ENCODE measurements at regions not wholly inside any gene's neighbourhood (a gene's known extent, or its start where the extent isn't known, plus 50 kb on each side); places are given as distances from the start of the nearest gene placed in this dataset.

DNA sequence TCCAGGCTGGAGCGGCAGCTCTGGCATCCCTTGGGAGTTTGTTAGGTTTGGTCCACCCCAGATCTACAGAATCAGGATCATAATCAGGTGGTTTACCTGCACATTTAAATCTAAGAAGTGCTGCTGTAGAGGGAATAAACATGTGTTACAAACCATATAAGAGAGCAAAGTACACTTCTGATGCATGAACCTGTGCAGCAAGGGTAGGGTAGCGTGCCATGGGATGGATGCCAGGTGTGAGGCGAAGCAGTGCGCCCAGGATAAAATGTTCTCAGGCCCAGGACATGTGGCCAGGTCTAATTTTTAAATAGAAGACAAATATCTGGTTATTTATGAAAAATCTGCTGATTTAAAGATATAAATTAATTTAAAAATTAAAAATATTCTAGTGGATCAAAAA, 308.8 kb upstream of the USP24 start:
- TF ChIP-seq, protein P1, sequence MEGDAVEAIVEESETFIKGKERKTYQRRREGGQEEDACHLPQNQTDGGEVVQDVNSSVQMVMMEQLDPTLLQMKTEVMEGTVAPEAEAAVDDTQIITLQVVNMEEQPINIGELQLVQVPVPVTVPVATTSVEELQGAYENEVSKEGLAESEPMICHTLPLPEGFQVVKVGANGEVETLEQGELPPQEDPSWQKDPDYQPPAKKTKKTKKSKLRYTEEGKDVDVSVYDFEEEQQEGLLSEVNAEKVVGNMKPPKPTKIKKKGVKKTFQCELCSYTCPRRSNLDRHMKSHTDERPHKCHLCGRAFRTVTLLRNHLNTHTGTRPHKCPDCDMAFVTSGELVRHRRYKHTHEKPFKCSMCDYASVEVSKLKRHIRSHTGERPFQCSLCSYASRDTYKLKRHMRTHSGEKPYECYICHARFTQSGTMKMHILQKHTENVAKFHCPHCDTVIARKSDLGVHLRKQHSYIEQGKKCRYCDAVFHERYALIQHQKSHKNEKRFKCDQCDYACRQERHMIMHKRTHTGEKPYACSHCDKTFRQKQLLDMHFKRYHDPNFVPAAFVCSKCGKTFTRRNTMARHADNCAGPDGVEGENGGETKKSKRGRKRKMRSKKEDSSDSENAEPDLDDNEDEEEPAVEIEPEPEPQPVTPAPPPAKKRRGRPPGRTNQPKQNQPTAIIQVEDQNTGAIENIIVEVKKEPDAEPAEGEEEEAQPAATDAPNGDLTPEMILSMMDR (conservative IDR thresholded peaks at IDR 0.05) = no peak
- no peak overlapping the region for H3K27ac Mint-ChIP-seq
- H2AK5ac ChIP-seq (ENCODE audit: insufficient read length, low read length) = no peak overlapping the region

More for the DNA sequence above, 308.8 kb upstream of the USP24 start:
- Mint-ChIP-seq H3K9me3 (no peaks in the 10 kb centered on the region; a peak in 1 of 5 replicates), H3K36me3 (ENCODE audit: insufficient read depth in 1 of 3, low read depth in 3 of 3) (no peaks in the 10 kb centered on the region), H3K27me3 (ENCODE audit: low read depth) (peaks cover 34% of the 10 kb centered on the region), H3K4me1 (peaks cover 2 to 5% of the 10 kb centered on the region in 2 experiments; a peak in 2 of 4 replicates), H3K4me3 (no peak overlapping the region)
- no peak overlapping the region for H3K56ac ChIP-seq (ENCODE audit: insufficient read length, low read depth, low read length)
- no peak overlapping the region for H3K18ac ChIP-seq (ENCODE audit: insufficient read length, low read depth, low read length)
- H4K91ac ChIP-seq (ENCODE audit: insufficient read length, low read depth, low read length) = no peak overlapping the region
- no peak overlapping the region for H2BK20ac ChIP-seq (ENCODE audit: low read depth, low read length, poor library complexity, severe bottlenecking)
- H3K9me3 ChIP-seq (ENCODE audit: control insufficient read depth, low read depth, low read length) = no peaks in the 10 kb centered on the region
- no peaks in the 10 kb centered on the region for H3K23me2 ChIP-seq (ENCODE audit: insufficient read length, low read depth, low read length, poor library complexity, severe bottlenecking)
- no CpG with 5 or more reads among the region's 4 CpGs for WGBS (ENCODE audit: extremely low coverage, insufficient read length, low lambda C conversion rate)
- no peak overlapping the region for H2BK12ac ChIP-seq (ENCODE audit: insufficient read length, low read depth, low read length)
- H4K5ac ChIP-seq (ENCODE audit: insufficient read length, low read depth, low read length) = no peak overlapping the region
- H3K23ac ChIP-seq (ENCODE audit: insufficient read length, low read depth, low read length) = no peak overlapping the region
- H2BK5ac ChIP-seq (ENCODE audit: insufficient read length, low read length) = no peak overlapping the region
- no peak overlapping the region for H2BK120ac ChIP-seq (ENCODE audit: low read depth, low read length, poor library complexity, severe bottlenecking)
- no peak overlapping the region for H3K4ac ChIP-seq (ENCODE audit: low read depth, low read length)
- no peak overlapping the region for H3K4me2 ChIP-seq (ENCODE audit: insufficient read depth, insufficient read length, low read length)
- H3K14ac ChIP-seq (ENCODE audit: insufficient read depth, low read length) = no peak overlapping the region
- no peak overlapping the region for H2BK15ac ChIP-seq (ENCODE audit: low read depth, low read length)
- DNase-seq = no peak
- no peaks in the 10 kb centered on the region for H3K27me3 ChIP-seq (ENCODE audit: insufficient read depth, low read length)
- H4K20me1 ChIP-seq (ENCODE audit: control insufficient read depth, insufficient read depth, insufficient read length) = no peaks in the 10 kb centered on the region
- H3K9ac ChIP-seq (ENCODE audit: extremely low read depth, insufficient read length, low read length) = no peak overlapping the region
- no peak overlapping the region for H2AFZ ChIP-seq (ENCODE audit: low read length)
- no peaks in the 10 kb centered on the region for H3K4me1 ChIP-seq (ENCODE audit: insufficient read depth, low read length)
- H3K27ac ChIP-seq (ENCODE audit: insufficient read length, low read depth, low read length) = no peak overlapping the region
- no peaks in the 10 kb centered on the region for H3K79me1 ChIP-seq (ENCODE audit: insufficient read depth, low read depth, low read length, poor library complexity, severe bottlenecking)
- H3K79me2 ChIP-seq (ENCODE audit: insufficient read depth, low read length) = no peaks in the 10 kb centered on the region
- H3T11ph ChIP-seq (ENCODE audit: low read length) = no peak overlapping the region
- H4K8ac ChIP-seq (replicated peaks; ENCODE audit: insufficient read length, low read depth, low read length) = no peak overlapping the region

Data from H9 (cell line).